HL-60 (cell line): ENCODE measurements at regions not wholly inside any gene's neighbourhood (a gene's known extent, or its start where the extent isn't known, plus 50 kb on each side); places are given as distances from the start of the nearest gene placed in this dataset.

Source experiments
- CTCF ChIP-seq: IDR thresholded peaks from one replicate; pipeline ENCODE4 v1.5.1; 2011; ENCODE audit warnings: low read length, control low read depth, inconsistent platforms; ENCODE audit not compliant: insufficient read depth
- REST ChIP-seq: IDR thresholded peaks from 2 replicates; pipeline ENCODE4 v1.6.1; 2012; ENCODE audit warnings: low read depth; ENCODE audit not compliant: insufficient replicate concordance

- no peak for TF ChIP-seq CTCF
- no peak for TF ChIP-seq REST
Observed at GRCh38 chr6:72559067-72559466, 62.8 kb upstream of the KCNQ5 start.
